Breast epithelium (tissue), 3 donors: ENCODE measurements at regions not wholly inside any gene's neighbourhood (a gene's known extent, or its start where the extent isn't known, plus 50 kb on each side); places are given as distances from the start of the nearest gene placed in this dataset.

ENCODE experiments used
- CTCF ChIP-seq, 3 donors: fragments of 450-650 bp; IDR thresholded peaks; one replicate each; pipeline ENCODE4 v1.5.1; 2016 to 2017; ENCODE audit warnings: antibody characterized with exemption in 3 of 3, mild to moderate bottlenecking in 3 of 3, moderate library complexity in 3 of 3
- POLR2A ChIP-seq: fragments of 450-650 bp; IDR thresholded peaks from one replicate; pipeline ENCODE4 v1.6.1; 2016; ENCODE audit warnings: antibody characterized with exemption, mild to moderate bottlenecking, moderate library complexity
- POLR2AphosphoS5 ChIP-seq, 3 donors: sonication (generic); formaldehyde crosslinking; IDR thresholded peaks; one replicate each; pipeline ENCODE4 v1.6.1; 2017; ENCODE audit warnings: antibody characterized with exemption in 3 of 3

- TF ChIP-seq CTCF (IDR thresholded peaks at IDR 0.05) (no peak), POLR2A (no peak), POLR2AphosphoS5 (IDR thresholded peaks at IDR 0.05) (no peak)
Observed at GRCh38 chr1:218890451-218890850, 283.2 kb upstream of the LYPLAL1 start.
